Hepatocyte (in vitro differentiated cells): ENCODE measurements at regions not wholly inside any gene's neighbourhood (a gene's known extent, or its start where the extent isn't known, plus 50 kb on each side); places are given as distances from the start of the nearest gene placed in this dataset.

ENCODE experiments used
- DNase-seq: peaks from one replicate; pipeline ENCODE4 v3.0.0-alpha.2; 2016; ENCODE audit warnings: low spot score
- H2AFZ ChIP-seq: fragments of 200-600 bp; sonication (generic); 2 replicates; pipeline ENCODE4 v1.6.0; 2016; ENCODE audit warnings: antibody characterized with exemption, mild to moderate bottlenecking
- H3K27ac ChIP-seq: fragments of 200-600 bp; sonication (generic); 2 replicates; pipeline ENCODE4 v1.5.1; 2016; ENCODE audit warnings: mild to moderate bottlenecking
- H3K27me3 ChIP-seq: fragments of 200-600 bp; sonication (generic); 2 replicates; pipeline ENCODE4 v1.6.1; 2016
- H3K36me3 ChIP-seq: fragments of 200-600 bp; sonication (generic); replicated peaks from 2 replicates; pipeline ENCODE4 v1.5.1; 2016; ENCODE audit warnings: low read depth; ENCODE audit not compliant: insufficient read depth
- H3K4me1 ChIP-seq: fragments of 200-600 bp; sonication (generic); 2 replicates; pipeline ENCODE4 v1.5.1; 2016; ENCODE audit warnings: mild to moderate bottlenecking, moderate library complexity; ENCODE audit not compliant: insufficient read depth
- H3K4me2 ChIP-seq: fragments of 200-600 bp; sonication (generic); 2 replicates; pipeline ENCODE4 v1.6.0; 2016
- H3K4me3 ChIP-seq: fragments of 200-600 bp; sonication (generic); 2 replicates; pipeline ENCODE4 v1.5.1; 2016; ENCODE audit warnings: mild to moderate bottlenecking
- H3K79me2 ChIP-seq: fragments of 200-600 bp; sonication (generic); 2 replicates; pipeline ENCODE4 v1.6.0; 2017; ENCODE audit warnings: mild to moderate bottlenecking
- H3K9me2 ChIP-seq: fragments of 200-600 bp; sonication (generic); replicated peaks from 2 replicates; pipeline ENCODE4 v1.6.0; 2017; ENCODE audit warnings: mild to moderate bottlenecking; ENCODE audit not compliant: insufficient read depth
- H3K9me3 ChIP-seq: fragments of 200-600 bp; sonication (generic); 2 replicates; pipeline ENCODE4 v1.5.1; 2016; ENCODE audit warnings: low read depth, mild to moderate bottlenecking
- H4K20me1 ChIP-seq: fragments of 200-600 bp; sonication (generic); 2 replicates; pipeline ENCODE4 v1.6.0; 2016; ENCODE audit warnings: mild to moderate bottlenecking; ENCODE audit not compliant: insufficient read depth, poor library complexity, severe bottlenecking
- CTCF ChIP-seq: fragments of 200-600 bp; sonication (generic); IDR thresholded peaks from 2 replicates; pipeline ENCODE4 v1.5.1; 2016; ENCODE audit warnings: antibody characterized with exemption, mild to moderate bottlenecking; ENCODE audit not compliant: poor library complexity
- EZH2 ChIP-seq: fragments of 200-600 bp; sonication (generic); IDR thresholded peaks from 2 replicates; pipeline ENCODE4 v1.6.1; 2016; ENCODE audit warnings: antibody characterized with exemption, mild to moderate bottlenecking, borderline replicate concordance
- EZH2phosphoT487 ChIP-seq: fragments of 200-600 bp; sonication (generic); IDR thresholded peaks from one replicate; pipeline ENCODE4 v1.6.1; 2018; ENCODE audit warnings: antibody characterized with exemption, mild to moderate bottlenecking, low read depth, moderate library complexity; ENCODE audit not compliant: unreplicated experiment, severe bottlenecking
- WGBS: methylation state at CpG from one replicate; pipeline ENCODE4 v1.1.6; 2016; ENCODE audit warnings: low lambda C conversion rate; ENCODE audit errors: missing lambda C conversion rate; 5-methylcytosine and 5-hydroxymethylcytosine counted together

GRCh38 chr2:155109527-155109926, 411.0 kb downstream of the KCNJ3 start:
- no peak for TF ChIP-seq EZH2
- no peak for TF ChIP-seq CTCF
- TF ChIP-seq EZH2phosphoT487 = no peak

DNA sequence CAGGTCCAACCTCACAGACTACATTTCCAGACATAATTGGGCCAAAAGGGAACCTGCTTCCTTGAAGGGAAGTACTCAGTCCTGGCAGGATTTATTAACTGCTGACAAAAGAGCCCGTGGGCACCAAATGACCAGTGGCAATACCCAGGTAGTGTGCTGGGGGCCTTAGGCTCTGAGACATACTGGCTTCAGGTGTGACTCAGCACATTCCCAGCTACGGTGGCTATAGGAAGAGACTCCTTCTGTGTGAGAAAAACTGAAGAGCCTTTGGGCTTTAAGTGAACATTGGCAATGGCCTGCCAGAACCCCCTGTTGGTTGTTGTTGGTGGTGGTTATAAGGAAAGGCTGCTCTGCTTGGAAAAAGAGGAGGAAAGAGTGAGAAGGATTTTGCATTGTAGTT, 401.8 kb downstream of the KCNJ3 start:
- Histone ChIP-seq H3K9me2 (no peaks in the 10 kb centered on the region), H3K27ac (peak overlapping the region; percentile 61), H3K79me2 (no peaks in the 10 kb centered on the region), H4K20me1 (no peaks in the 10 kb centered on the region), H3K4me3 (no peak overlapping the region), H2AFZ (no peak overlapping the region), H3K4me1 (no peaks in the 10 kb centered on the region), H3K36me3 (no peaks in the 10 kb centered on the region), H3K9me3 (no peaks in the 10 kb centered on the region), H3K27me3 (no peaks in the 10 kb centered on the region), H3K4me2 (no peak overlapping the region)
- TF ChIP-seq CTCF (no peak), EZH2phosphoT487 (no peak), EZH2 (no peak)
- DNase-seq = peak; percentile 8
- WGBS = 66% methylated on average over 2 of the region's 2 CpGs

More at GRCh38 chr2:155109527-155109926, 411.0 kb downstream of the KCNJ3 start:
- DNase-seq = no peak
- no peak overlapping the region for H3K4me2 ChIP-seq
- H3K27me3 ChIP-seq = no peaks in the 10 kb centered on the region
- no peaks in the 10 kb centered on the region for H3K4me1 ChIP-seq
- no peaks in the 10 kb centered on the region for H3K9me3 ChIP-seq
- WGBS = 100% methylated on average over 1 of the region's 1 CpG
- H3K9me2 ChIP-seq = no peaks in the 10 kb centered on the region
- H3K79me2 ChIP-seq = no peaks in the 10 kb centered on the region
- H3K36me3 ChIP-seq = no peaks in the 10 kb centered on the region
- no peak overlapping the region for H2AFZ ChIP-seq
- H3K4me3 ChIP-seq = no peak overlapping the region
- H4K20me1 ChIP-seq = no peaks in the 10 kb centered on the region
- H3K27ac ChIP-seq = no peak overlapping the region

DNA sequence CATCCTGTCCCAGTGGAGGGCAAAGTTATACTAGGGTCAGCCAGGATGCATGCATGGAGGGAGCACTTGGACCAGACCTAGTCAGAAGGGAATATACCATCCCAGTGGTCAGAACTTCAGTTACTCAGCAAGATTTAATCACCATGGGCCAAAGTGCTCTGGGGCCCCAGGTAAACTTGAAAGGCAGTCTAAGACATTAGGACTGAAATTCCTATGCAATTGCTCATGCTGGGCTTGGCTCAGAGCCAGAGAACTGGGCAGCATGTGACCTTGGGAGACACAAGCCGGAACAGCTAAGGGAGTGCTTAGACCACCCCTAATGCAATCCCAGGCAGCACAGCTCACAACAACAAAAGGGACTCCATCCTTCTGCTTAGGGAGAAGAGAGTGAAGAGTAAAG, 401.3 kb downstream of the KCNJ3 start:
- Histone ChIP-seq H3K9me2 (no peaks in the 10 kb centered on the region), H3K4me3 (no peak overlapping the region), H3K4me1 (no peaks in the 10 kb centered on the region), H3K79me2 (no peaks in the 10 kb centered on the region), H4K20me1 (no peaks in the 10 kb centered on the region), H2AFZ (no peak overlapping the region), H3K27ac (peak overlapping the region; percentile 61), H3K36me3 (no peaks in the 10 kb centered on the region), H3K27me3 (no peaks in the 10 kb centered on the region), H3K9me3 (no peaks in the 10 kb centered on the region), H3K4me2 (no peak overlapping the region)
- peak; percentile 81 for DNase-seq
- WGBS = 33% methylated on average over 1 of the region's 1 CpG
- no peak for TF ChIP-seq EZH2phosphoT487
- TF ChIP-seq CTCF = no peak
- no peak for TF ChIP-seq EZH2

GRCh38 chr2:155095613-155096012, 397.1 kb downstream of the KCNJ3 start:
- H3K79me2 ChIP-seq = no peaks in the 10 kb centered on the region
- no peaks in the 10 kb centered on the region for H3K4me1 ChIP-seq
- H3K27me3 ChIP-seq = no peaks in the 10 kb centered on the region
- H3K4me2 ChIP-seq = no peak overlapping the region
- 93% methylated on average over 1 of the region's 1 CpG for WGBS
- DNase-seq = no peak
- H3K9me2 ChIP-seq = no peaks in the 10 kb centered on the region
- H3K27ac ChIP-seq = no peak overlapping the region
- H3K4me3 ChIP-seq = no peak overlapping the region
- H3K36me3 ChIP-seq = no peaks in the 10 kb centered on the region
- no peak for TF ChIP-seq EZH2
- no peak for TF ChIP-seq EZH2phosphoT487
- no peak for TF ChIP-seq CTCF
- no peaks in the 10 kb centered on the region for H3K9me3 ChIP-seq
- H2AFZ ChIP-seq = no peak overlapping the region
- no peaks in the 10 kb centered on the region for H4K20me1 ChIP-seq
